HCT116 (cell line): ENCODE measurements at regions not wholly inside any gene's neighbourhood (a gene's known extent, or its start where the extent isn't known, plus 50 kb on each side); places are given as distances from the start of the nearest gene placed in this dataset.

Source experiments
- ATAC-seq: fragments of 200-7000 bp; cut with Tn5 transposase; 2 replicates; pipeline ENCODE4 v1.9.1; 2020; ENCODE audit warnings: mild to moderate bottlenecking, moderate library complexity
- BruUV-seq: library from RNA; stranded (reverse); fragments of 400-500 nt; replicated peaks from 2 replicates; lab custom pipeline; 2021; lab: Mats Ljungman, UMichigan
- CTCF ChIA-PET: fragments of 300-600 bp; sonication (Branson Sonifier 250); formaldehyde crosslinking; loops from one replicate; lab custom pipeline; 2021; ENCODE audit warnings: antibody characterized with exemption; lab: Charles Lee
- POLR2A ChIA-PET: fragments of 300-600, 350-600 bp; sonication (Branson Sonifier 250); formaldehyde crosslinking; loops from one replicate; lab custom pipeline; 2021; ENCODE audit warnings: antibody characterized with exemption; lab: Charles Lee
- RAD21 ChIA-PET, 2 experiments: fragments of 300-600 bp; sonication (Branson Sonifier 250); formaldehyde crosslinking; loops; one replicate each; lab custom pipeline; 2023; ENCODE audit warnings: low total read pairs in 2 of 2; ENCODE audit not compliant: uncharacterized antibody in 2 of 2, unreplicated experiment in 2 of 2, low non-redundant PET in 1 of 2; lab: Charles Lee
- DNase-seq: peaks from one replicate; pipeline ENCODE4 v3.0.0-alpha.2; 2010; ENCODE audit warnings: low read depth, low spot score
- H2AFZ ChIP-seq: fragments of 200-600 bp; shearing (Covaris generic), sonication (generic); 2 replicates; pipeline ENCODE4 v1.6.1; 2017; ENCODE audit warnings: low read depth, mixed run types, mixed read lengths, antibody characterized with exemption, low read length; ENCODE audit not compliant: poor library complexity, severe bottlenecking
- H3K27ac ChIP-seq: 2 replicates; pipeline ENCODE4 v1.5.1; 2012; ENCODE audit warnings: low read depth, low read length
- H3K27me3 ChIP-seq: fragments of 200-600 bp; sonication (generic); 2 replicates; pipeline ENCODE4 v1.6.1; 2016; ENCODE audit warnings: mixed run types, low read length, mixed read lengths; ENCODE audit not compliant: insufficient read depth
- H3K36me3 ChIP-seq, 2 experiments: fragments of 200-500 bp in 1 of 2; fragments of 200-600 bp in 1 of 2; sonication (Bioruptor generic) in 1 of 2; sonication (generic) in 1 of 2; 2 replicates each; pipeline versions ENCODE4 v1.5.1 to v1.6.1; 2014 to 2016; ENCODE audit warnings: low read length in 2 of 2, inconsistent platforms in 1 of 2, mixed read lengths in 1 of 2, mixed run types in 1 of 2; ENCODE audit not compliant: insufficient read depth in 2 of 2, control insufficient read depth in 1 of 2
- H3K4me1 ChIP-seq, 2 experiments: fragments of 200-600 bp in 1 of 2; sonication (generic) in 1 of 2; 2 replicates each; pipeline versions ENCODE4 v1.5.1 to v1.6.1; 2012 to 2017; ENCODE audit warnings: low read length in 2 of 2, inconsistent platforms in 1 of 2, mild to moderate bottlenecking in 1 of 2, mixed read lengths in 1 of 2, mixed run types in 1 of 2, moderate library complexity in 1 of 2; ENCODE audit not compliant: insufficient read depth in 2 of 2, control insufficient read depth in 1 of 2
- H3K4me2 ChIP-seq: fragments of 200-600 bp; sonication (generic); 2 replicates; pipeline ENCODE4 v1.6.1; 2017; ENCODE audit warnings: mixed run types, low read length, mixed read lengths
- H3K4me3 ChIP-seq, 2 experiments: fragments of 200-600 bp in 1 of 2; sonication (generic) in 1 of 2; replicated peaks in 1 of 2; 2 replicates each; pipeline ENCODE4 v1.5.1; 2011 to 2016; ENCODE audit warnings: low read length in 2 of 2, control low read depth in 1 of 2, low read depth in 1 of 2, mild to moderate bottlenecking in 1 of 2, mixed read lengths in 1 of 2, mixed run types in 1 of 2
- H3K79me2 ChIP-seq: fragments of 200-600 bp; sonication (generic); 2 replicates; pipeline ENCODE4 v1.6.1; 2017; ENCODE audit warnings: mild to moderate bottlenecking, mixed run types, low read length, moderate library complexity, mixed read lengths; ENCODE audit not compliant: insufficient read depth
- H3K9ac ChIP-seq: fragments of 200-600 bp; sonication (generic); 2 replicates; pipeline ENCODE4 v1.6.1; 2016; ENCODE audit warnings: low read length, mixed read lengths
- H3K9me2 ChIP-seq: fragments of 200-600 bp; sonication (generic), shearing (Covaris generic); 2 replicates; pipeline ENCODE4 v1.6.1; 2017; ENCODE audit warnings: mixed run types, mild to moderate bottlenecking, moderate library complexity; ENCODE audit not compliant: insufficient read depth
- H3K9me3 ChIP-seq, 2 experiments: fragments of 200-500 bp in 1 of 2; fragments of 200-600 bp in 1 of 2; sonication (Bioruptor generic) in 1 of 2; sonication (generic) in 1 of 2; 2 replicates each; pipeline ENCODE4 v1.6.1; 2014 to 2017; ENCODE audit warnings: low read length in 2 of 2, mixed read lengths in 2 of 2, inconsistent platforms in 1 of 2, low read depth in 1 of 2, mild to moderate bottlenecking in 1 of 2, mixed run types in 1 of 2, moderate library complexity in 1 of 2; ENCODE audit not compliant: control insufficient read depth in 1 of 2, insufficient read depth in 1 of 2
- H4K20me1 ChIP-seq: fragments of 200-600 bp; sonication (generic), shearing (Covaris generic); 2 replicates; pipeline ENCODE4 v1.6.1; 2017; ENCODE audit warnings: mixed run types, mild to moderate bottlenecking, moderate library complexity; ENCODE audit not compliant: insufficient read depth
- CBX3 ChIP-seq: IDR thresholded peaks from 2 replicates; pipeline ENCODE4 v1.6.1; 2012; ENCODE audit warnings: low read depth
- ELF1 ChIP-seq: IDR thresholded peaks from 2 replicates; pipeline ENCODE4 v1.6.1; 2012; ENCODE audit warnings: low read depth, borderline replicate concordance
- EZH2 ChIP-seq: fragments of 200-600 bp; sonication (generic); IDR thresholded peaks from 2 replicates; pipeline ENCODE4 v1.6.1; 2017; ENCODE audit warnings: antibody characterized with exemption, mixed run types
- EZH2phosphoT487 ChIP-seq: fragments of 200-600 bp; IDR thresholded peaks from 2 replicates; pipeline ENCODE4 v1.6.1; 2018; ENCODE audit warnings: antibody characterized with exemption, borderline replicate concordance
- FOSL1 ChIP-seq: IDR thresholded peaks from 2 replicates; pipeline ENCODE4 v1.6.1; 2012; ENCODE audit warnings: low read depth
- JUND ChIP-seq: IDR thresholded peaks from 2 replicates; pipeline ENCODE4 v1.6.1; 2012
- POLR2A ChIP-seq: IDR thresholded peaks from 2 replicates; pipeline ENCODE4 v1.7.0; 2011; ENCODE audit warnings: borderline replicate concordance; ENCODE audit not compliant: insufficient read depth, insufficient read length; ENCODE audit errors: extremely low read depth
- POLR2AphosphoS5 ChIP-seq: IDR thresholded peaks from 2 replicates; pipeline ENCODE4 v1.6.1; 2011; ENCODE audit warnings: mild to moderate bottlenecking, low read depth, low read length, moderate library complexity
- RAD21 ChIP-seq: IDR thresholded peaks from 2 replicates; pipeline ENCODE4 v1.6.1; 2012; ENCODE audit warnings: low read depth, mild to moderate bottlenecking
- SIN3A ChIP-seq: IDR thresholded peaks from 2 replicates; pipeline ENCODE4 v1.6.1; 2012; ENCODE audit warnings: low read depth
- TCF7L2 ChIP-seq: IDR thresholded peaks from 2 replicates; pipeline ENCODE4 v1.7.0; 2011; ENCODE audit warnings: borderline replicate concordance, inconsistent platforms; ENCODE audit not compliant: insufficient read depth, insufficient read length; ENCODE audit errors: extremely low read depth
- YY1 ChIP-seq: IDR thresholded peaks from 2 replicates; pipeline ENCODE4 v1.6.1; 2011; ENCODE audit warnings: low read length, low read depth, moderate library complexity, mild to moderate bottlenecking; ENCODE audit not compliant: insufficient replicate concordance; ENCODE audit errors: extremely low read depth
- ZFX ChIP-seq: fragments of 450-650 bp; IDR thresholded peaks from 2 replicates; pipeline ENCODE4 v1.6.1; 2017
- ZNF274 ChIP-seq: fragments of 200-500 bp; sonication (Bioruptor generic); IDR thresholded peaks from 2 replicates; pipeline ENCODE4 v1.6.1; 2014; ENCODE audit warnings: mild to moderate bottlenecking, low read depth, low read length, inconsistent platforms
- intact Hi-C: fragments of 100-400 bp; cut with micrococcal nuclease; formaldehyde crosslinking; loops from 2 replicates; pipeline ENCODE4 v1.10.0; 2022
- TF ChIP-seq, protein P1 (sequence below), 3 experiments: fragments of 200-600 bp in 1 of 3; sonication (generic) in 1 of 3; IDR thresholded peaks in 2 of 3; conservative IDR thresholded peaks in 1 of 3; 2 replicates each; pipeline ENCODE4 v1.5.1; 2012 to 2017; ENCODE audit warnings: low read depth in 2 of 3, low read length in 2 of 3, antibody characterized with exemption in 1 of 3, borderline replicate concordance in 1 of 3, control low read depth in 1 of 3, mild to moderate bottlenecking in 1 of 3, mixed read lengths in 1 of 3, mixed run types in 1 of 3, moderate library complexity in 1 of 3; ENCODE audit not compliant: insufficient read depth in 1 of 3
- TF ChIP-seq, protein P2 (sequence below): IDR thresholded peaks from 2 replicates; pipeline ENCODE4 v1.6.1; 2011; ENCODE audit warnings: mild to moderate bottlenecking, low read length, moderate library complexity; ENCODE audit not compliant: insufficient replicate concordance; ENCODE audit errors: extremely low read depth
- TF ChIP-seq, protein P3 (sequence below): IDR thresholded peaks from 2 replicates; pipeline ENCODE4 v1.6.1; 2012

- 0 out of 2 replicates have a peak, but pooled peaks cover 8% of the 10 kb centered on the region for H3K79me2 ChIP-seq
Observed at GRCh38 chr2:144310889-144311608, 208.9 kb downstream of the ZEB2 start.

More at GRCh38 chr2:144310889-144311608, 208.9 kb downstream of the ZEB2 start:
- Histone ChIP-seq H3K27me3 (no peaks in the 10 kb centered on the region), H4K20me1 (no peaks in the 10 kb centered on the region), H3K9me3 (no peaks in the 10 kb centered on the region), H3K4me1 (no peaks in the 10 kb centered on the region), H2AFZ (no peak overlapping the region), H3K9me2 (no peaks in the 10 kb centered on the region), H3K36me3 (no peaks in the 10 kb centered on the region), H3K9ac (no peak overlapping the region), H3K27ac (no peak overlapping the region), H3K4me2 (no peak overlapping the region), H3K4me3 (no peak overlapping the region)
- BruUV-seq: no TSS peak
- ChIA-PET RAD21 (no interaction called here), POLR2A (no interaction called here), CTCF (no interaction called here)
- DNase-seq (no peak), ATAC-seq (no peak)
- TF ChIP-seq JUND: no peak
- TF ChIP-seq POLR2AphosphoS5: no peak
- TF ChIP-seq, protein P1, sequence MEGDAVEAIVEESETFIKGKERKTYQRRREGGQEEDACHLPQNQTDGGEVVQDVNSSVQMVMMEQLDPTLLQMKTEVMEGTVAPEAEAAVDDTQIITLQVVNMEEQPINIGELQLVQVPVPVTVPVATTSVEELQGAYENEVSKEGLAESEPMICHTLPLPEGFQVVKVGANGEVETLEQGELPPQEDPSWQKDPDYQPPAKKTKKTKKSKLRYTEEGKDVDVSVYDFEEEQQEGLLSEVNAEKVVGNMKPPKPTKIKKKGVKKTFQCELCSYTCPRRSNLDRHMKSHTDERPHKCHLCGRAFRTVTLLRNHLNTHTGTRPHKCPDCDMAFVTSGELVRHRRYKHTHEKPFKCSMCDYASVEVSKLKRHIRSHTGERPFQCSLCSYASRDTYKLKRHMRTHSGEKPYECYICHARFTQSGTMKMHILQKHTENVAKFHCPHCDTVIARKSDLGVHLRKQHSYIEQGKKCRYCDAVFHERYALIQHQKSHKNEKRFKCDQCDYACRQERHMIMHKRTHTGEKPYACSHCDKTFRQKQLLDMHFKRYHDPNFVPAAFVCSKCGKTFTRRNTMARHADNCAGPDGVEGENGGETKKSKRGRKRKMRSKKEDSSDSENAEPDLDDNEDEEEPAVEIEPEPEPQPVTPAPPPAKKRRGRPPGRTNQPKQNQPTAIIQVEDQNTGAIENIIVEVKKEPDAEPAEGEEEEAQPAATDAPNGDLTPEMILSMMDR (IDR thresholded peaks at IDR 0.05 in 2 of 3, conservative IDR thresholded peaks at IDR 0.05 in 1 of 3; ENCODE audit: borderline replicate concordance in 1 of 3, insufficient read depth in 1 of 3, low read depth in 2 of 3, low read length in 2 of 3): no peak
- TF ChIP-seq ELF1: no peak
- TF ChIP-seq FOSL1: no peak
- no peak for TF ChIP-seq CBX3
- no peak for TF ChIP-seq EZH2phosphoT487
- TF ChIP-seq POLR2A: no peak
- TF ChIP-seq ZNF274: no peak
- TF ChIP-seq RAD21: no peak
- TF ChIP-seq ZFX: no peak
- no peak for TF ChIP-seq TCF7L2
- TF ChIP-seq SIN3A: no peak
- TF ChIP-seq EZH2: no peak
- TF ChIP-seq YY1: no peak
- TF ChIP-seq, protein P2, sequence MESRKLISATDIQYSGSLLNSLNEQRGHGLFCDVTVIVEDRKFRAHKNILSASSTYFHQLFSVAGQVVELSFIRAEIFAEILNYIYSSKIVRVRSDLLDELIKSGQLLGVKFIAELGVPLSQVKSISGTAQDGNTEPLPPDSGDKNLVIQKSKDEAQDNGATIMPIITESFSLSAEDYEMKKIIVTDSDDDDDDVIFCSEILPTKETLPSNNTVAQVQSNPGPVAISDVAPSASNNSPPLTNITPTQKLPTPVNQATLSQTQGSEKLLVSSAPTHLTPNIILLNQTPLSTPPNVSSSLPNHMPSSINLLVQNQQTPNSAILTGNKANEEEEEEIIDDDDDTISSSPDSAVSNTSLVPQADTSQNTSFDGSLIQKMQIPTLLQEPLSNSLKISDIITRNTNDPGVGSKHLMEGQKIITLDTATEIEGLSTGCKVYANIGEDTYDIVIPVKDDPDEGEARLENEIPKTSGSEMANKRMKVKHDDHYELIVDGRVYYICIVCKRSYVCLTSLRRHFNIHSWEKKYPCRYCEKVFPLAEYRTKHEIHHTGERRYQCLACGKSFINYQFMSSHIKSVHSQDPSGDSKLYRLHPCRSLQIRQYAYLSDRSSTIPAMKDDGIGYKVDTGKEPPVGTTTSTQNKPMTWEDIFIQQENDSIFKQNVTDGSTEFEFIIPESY: no peak
- TF ChIP-seq, protein P3, sequence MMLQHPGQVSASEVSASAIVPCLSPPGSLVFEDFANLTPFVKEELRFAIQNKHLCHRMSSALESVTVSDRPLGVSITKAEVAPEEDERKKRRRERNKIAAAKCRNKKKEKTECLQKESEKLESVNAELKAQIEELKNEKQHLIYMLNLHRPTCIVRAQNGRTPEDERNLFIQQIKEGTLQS: no peak
- intact Hi-C loops: no loop called here
